SH-SY5Y (cell line): ENCODE measurements at regions not wholly inside any gene's neighbourhood (a gene's known extent, or its start where the extent isn't known, plus 50 kb on each side); places are given as distances from the start of the nearest gene placed in this dataset.

Experiments
- GATA2 ChIP-seq: IDR thresholded peaks from 2 replicates; pipeline ENCODE4 v1.6.1; 2011; ENCODE audit warnings: mild to moderate bottlenecking, low read depth, low read length
- GATA3 ChIP-seq: IDR thresholded peaks from 2 replicates; pipeline ENCODE4 v1.6.1; 2011; ENCODE audit warnings: low read depth, mild to moderate bottlenecking, low read length, moderate library complexity

GRCh38 chr11:37647767-37648166 lies 1049.7 kb upstream of the RAG2 start:
- TF ChIP-seq GATA2 (no peak), GATA3 (no peak)
